Peyer's patch (tissue), 4 donors: ENCODE measurements at regions not wholly inside any gene's neighbourhood (a gene's known extent, or its start where the extent isn't known, plus 50 kb on each side); places are given as distances from the start of the nearest gene placed in this dataset.

ENCODE experiments used
- CTCF ChIP-seq, 6 experiments: fragments of 450-650 bp in 4 of 6; fragments of 200-600 bp in 2 of 6; sonication (generic) in 1 of 6; IDR thresholded peaks; one replicate each; pipeline ENCODE4 v1.5.1; 2017 to 2019; ENCODE audit warnings: antibody characterized with exemption in 6 of 6, mild to moderate bottlenecking in 3 of 6, moderate library complexity in 1 of 6
- POLR2A ChIP-seq, 2 donors: fragments of 450-650 bp; IDR thresholded peaks; one replicate each; pipeline ENCODE4 v1.5.1; 2017; ENCODE audit warnings: antibody characterized with exemption in 2 of 2, mild to moderate bottlenecking in 2 of 2, moderate library complexity in 2 of 2

GRCh38 chr12:92036061-92036620, 109.5 kb downstream of the BTG1 start:
- TF ChIP-seq POLR2A (IDR thresholded peaks at IDR 0.05) (no peak), CTCF (IDR thresholded peaks at IDR 0.05) (no peak)
